ENCODE measurements at regions not wholly inside any gene's neighbourhood (a gene's known extent, or its start where the extent isn't known, plus 50 kb on each side); places are given as distances from the start of the nearest gene placed in this dataset.

GRCh38 chr13:111629457-111629856 is 309.0 kb downstream of the TEX29 start:
- TF ChIP-seq CTCF (conservative IDR thresholded peaks at IDR 0.05; ENCODE audit: low read length) (no peak), EZH2phosphoT487 (IDR thresholded peaks at IDR 0.05; ENCODE audit: borderline replicate concordance, low read depth, low read length) (no peak)
